IMR-90 (cell line): ENCODE measurements at regions not wholly inside any gene's neighbourhood (a gene's known extent, or its start where the extent isn't known, plus 50 kb on each side); places are given as distances from the start of the nearest gene placed in this dataset.

Source experiments
- BHLHE40 ChIP-seq: fragments of 150-350 bp; IDR thresholded peaks from 2 replicates; pipeline ENCODE4 v1.6.1; 2016; ENCODE audit warnings: mild to moderate bottlenecking, low read depth, low read length
- CEBPB ChIP-seq: IDR thresholded peaks from 2 replicates; pipeline ENCODE4 v1.6.1; 2012; ENCODE audit warnings: low read depth, low read length, improper control_type of control experiment
- CHD1 ChIP-seq: IDR thresholded peaks from 2 replicates; pipeline ENCODE4 v1.6.1; 2012; ENCODE audit warnings: low read depth, low read length, improper control_type of control experiment
- MAZ ChIP-seq: IDR thresholded peaks from 2 replicates; pipeline ENCODE4 v1.6.1; 2012; ENCODE audit warnings: low read depth, mild to moderate bottlenecking, low read length, improper control_type of control experiment, moderate library complexity, borderline replicate concordance
- MXI1 ChIP-seq: IDR thresholded peaks from 2 replicates; pipeline ENCODE4 v1.6.1; 2012; ENCODE audit warnings: low read depth, mild to moderate bottlenecking, low read length, moderate library complexity, borderline replicate concordance
- POLR2A ChIP-seq: IDR thresholded peaks from 2 replicates; pipeline ENCODE4 v1.6.1; 2012; ENCODE audit warnings: mild to moderate bottlenecking, low read depth, low read length
- RAD21 ChIP-seq: IDR thresholded peaks from 2 replicates; pipeline ENCODE4 v1.6.1; 2012; ENCODE audit warnings: low read length, improper control_type of control experiment
- RFX5 ChIP-seq: IDR thresholded peaks from 2 replicates; pipeline ENCODE4 v1.8.0; 2012; ENCODE audit warnings: low read depth, mild to moderate bottlenecking, low read length, moderate library complexity
- TF ChIP-seq, protein P1 (sequence below): conservative IDR thresholded peaks from 2 replicates; pipeline ENCODE4 v1.5.1; 2012; ENCODE audit warnings: mild to moderate bottlenecking, low read depth, low read length, improper control_type of control experiment
- TF ChIP-seq, protein P2 (sequence below): fragments of 150-350 bp; IDR thresholded peaks from 2 replicates; pipeline ENCODE4 v1.6.1; 2017; ENCODE audit warnings: mild to moderate bottlenecking, antibody characterized with exemption, low read length, low read depth

- TF ChIP-seq, protein P1, sequence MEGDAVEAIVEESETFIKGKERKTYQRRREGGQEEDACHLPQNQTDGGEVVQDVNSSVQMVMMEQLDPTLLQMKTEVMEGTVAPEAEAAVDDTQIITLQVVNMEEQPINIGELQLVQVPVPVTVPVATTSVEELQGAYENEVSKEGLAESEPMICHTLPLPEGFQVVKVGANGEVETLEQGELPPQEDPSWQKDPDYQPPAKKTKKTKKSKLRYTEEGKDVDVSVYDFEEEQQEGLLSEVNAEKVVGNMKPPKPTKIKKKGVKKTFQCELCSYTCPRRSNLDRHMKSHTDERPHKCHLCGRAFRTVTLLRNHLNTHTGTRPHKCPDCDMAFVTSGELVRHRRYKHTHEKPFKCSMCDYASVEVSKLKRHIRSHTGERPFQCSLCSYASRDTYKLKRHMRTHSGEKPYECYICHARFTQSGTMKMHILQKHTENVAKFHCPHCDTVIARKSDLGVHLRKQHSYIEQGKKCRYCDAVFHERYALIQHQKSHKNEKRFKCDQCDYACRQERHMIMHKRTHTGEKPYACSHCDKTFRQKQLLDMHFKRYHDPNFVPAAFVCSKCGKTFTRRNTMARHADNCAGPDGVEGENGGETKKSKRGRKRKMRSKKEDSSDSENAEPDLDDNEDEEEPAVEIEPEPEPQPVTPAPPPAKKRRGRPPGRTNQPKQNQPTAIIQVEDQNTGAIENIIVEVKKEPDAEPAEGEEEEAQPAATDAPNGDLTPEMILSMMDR: no peak
- no peak for TF ChIP-seq MXI1
- no peak for TF ChIP-seq RAD21
- TF ChIP-seq CEBPB: no peak
- TF ChIP-seq POLR2A: no peak
- no peak for TF ChIP-seq MAZ
- TF ChIP-seq, protein P2, sequence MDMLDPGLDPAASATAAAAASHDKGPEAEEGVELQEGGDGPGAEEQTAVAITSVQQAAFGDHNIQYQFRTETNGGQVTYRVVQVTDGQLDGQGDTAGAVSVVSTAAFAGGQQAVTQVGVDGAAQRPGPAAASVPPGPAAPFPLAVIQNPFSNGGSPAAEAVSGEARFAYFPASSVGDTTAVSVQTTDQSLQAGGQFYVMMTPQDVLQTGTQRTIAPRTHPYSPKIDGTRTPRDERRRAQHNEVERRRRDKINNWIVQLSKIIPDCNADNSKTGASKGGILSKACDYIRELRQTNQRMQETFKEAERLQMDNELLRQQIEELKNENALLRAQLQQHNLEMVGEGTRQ: no peak
- TF ChIP-seq CHD1: no peak
- no peak for TF ChIP-seq BHLHE40
- TF ChIP-seq RFX5: no peak
Observed at GRCh38 chr16:48813485-48813884, 203.5 kb upstream of the N4BP1 start.
